Ovary (tissue), 7 donors: ENCODE measurements at regions not wholly inside any gene's neighbourhood (a gene's known extent, or its start where the extent isn't known, plus 50 kb on each side); places are given as distances from the start of the nearest gene placed in this dataset.
"Not testable (repeated sequence)": the region's sequence is repeated elsewhere in the genome, so short reads cannot be mapped to it uniquely, and the experiment has no call there.

Source experiments
- DNase-seq, 5 donors: peaks; one replicate each; pipeline ENCODE4 v3.0.0-alpha.2; 2019 to 2020
- H3K27ac ChIP-seq, 2 donors: fragments of 200-600 bp; one replicate each; pipeline versions ENCODE4 v1.5.1 to v1.8.0; 2019 to 2022
- H3K27me3 ChIP-seq: fragments of 200-600 bp; one replicate; pipeline ENCODE4 v1.8.0; 2022
- H3K36me3 ChIP-seq: fragments of 200-600 bp; sonication (generic); one replicate; pipeline ENCODE4 v1.5.1; 2019
- H3K4me1 ChIP-seq: one replicate; pipeline ENCODE4 v1.8.1; 2013; ENCODE audit warnings: mild to moderate bottlenecking, moderate library complexity; ENCODE audit not compliant: insufficient read depth
- H3K4me3 ChIP-seq: fragments of 200-600 bp; sonication (generic); one replicate; pipeline ENCODE4 v1.5.1; 2017
- H3K9me3 ChIP-seq, 2 donors: fragments of 200-600 bp in 1 of 2; sonication (generic) in 1 of 2; one replicate each; pipeline versions ENCODE4 v1.5.1 to v1.8.1; 2013 to 2019; ENCODE audit warnings: mild to moderate bottlenecking in 1 of 2, moderate library complexity in 1 of 2
- CTCF ChIP-seq, 3 donors: fragments of 450-650 bp in 2 of 3; fragments of 200-600 bp in 1 of 3; IDR thresholded peaks; one replicate each; pipeline versions ENCODE4 v1.5.1 to v1.8.0; 2016 to 2022; ENCODE audit warnings: antibody characterized with exemption in 3 of 3, mild to moderate bottlenecking in 1 of 3
- EP300 ChIP-seq: sonication (generic); formaldehyde crosslinking; IDR thresholded peaks from one replicate; pipeline ENCODE4 v1.6.1; 2017; ENCODE audit warnings: antibody characterized with exemption
- POLR2A ChIP-seq: fragments of 450-650 bp; IDR thresholded peaks from one replicate; pipeline ENCODE4 v1.6.1; 2017; ENCODE audit warnings: antibody characterized with exemption, mild to moderate bottlenecking, moderate library complexity
- WGBS, 3 donors: extraction: QIAGEN DNeasy Blood & Tissue Kit in 1 of 3; methylation state at CpG; one replicate each; pipeline versions ENCODE4 v1.1.5 to v1.1.7; 2013 to 2017; 5-methylcytosine and 5-hydroxymethylcytosine counted together
- intact Hi-C, 4 donors: fragments of 100-400 bp; cut with DNase I; formaldehyde crosslinking; loops; one replicate each; pipeline versions ENCODE4 v1.11.0 to v1.15.1; 2022 to 2023
- donor health status: DM: no; HTN: no; CAD: no; lungs with moderate emphysema.
- donor health status: DM: no; HTN: no; CAD: no.
- donor health status: Bipolar disorder and iron deficiency.
- donor health status: DM: no; HTN: no; CAD: no.
- donor health status: DM: yes; HTN: yes; CAD: no.

- 65 to 76% (median 70%) methylated on average over 3 of the region's 3 CpGs for WGBS, 3 donors
Measured at GRCh38 chr3:181917027-181917426, 205.3 kb downstream of the SOX2 start.

GRCh38 chr3:181919375-181919774 is 207.7 kb downstream of the SOX2 start:
- Histone ChIP-seq H3K9me3 (no peaks in the 10 kb centered on the region), H3K27ac (no peak overlapping the region), H3K4me3 (no peak overlapping the region), H3K36me3 (no peaks in the 10 kb centered on the region), H3K4me1 (no peaks in the 10 kb centered on the region), H3K27me3 (no peaks in the 10 kb centered on the region)
- TF ChIP-seq CTCF (IDR thresholded peaks at IDR 0.05) (no peak), EP300 (no peak), POLR2A (no peak)
- no peak for DNase-seq
- intact Hi-C loops, result no loop called here
- 68 to 78% (median 70%) methylated on average over 1 of the region's 1 CpG for WGBS, 3 donors

More at GRCh38 chr3:181917027-181917426, 205.3 kb downstream of the SOX2 start:
- intact Hi-C loops, result no loop called here
- Histone ChIP-seq H3K27ac (no peak overlapping the region), H3K36me3 (no peaks in the 10 kb centered on the region), H3K27me3 (no peaks in the 10 kb centered on the region), H3K4me1 (no peaks in the 10 kb centered on the region), H3K9me3 (no peaks in the 10 kb centered on the region), H3K4me3 (no peak overlapping the region)
- TF ChIP-seq EP300 (no peak), POLR2A (no peak), CTCF (IDR thresholded peaks at IDR 0.05) (no peak)
- DNase-seq, result no peak

- Histone ChIP-seq H3K4me3 (no peak overlapping the region), H3K9me3 (no peaks in the 10 kb centered on the region), H3K27me3 (no peaks in the 10 kb centered on the region), H3K4me1 (no peaks in the 10 kb centered on the region), H3K36me3 (no peaks in the 10 kb centered on the region), H3K27ac (no peak overlapping the region)
- 56 to 61% (median 58%) methylated on average over 3 of the region's 3 CpGs for WGBS, 3 donors
- TF ChIP-seq CTCF (IDR thresholded peaks at IDR 0.05) (no peak), POLR2A (no peak), EP300 (no peak)
- no peak for DNase-seq
- intact Hi-C loops, result no loop called here
Measured at GRCh38 chr3:181920409-181920808, 208.7 kb downstream of the SOX2 start.

- no peak for TF ChIP-seq CTCF (IDR thresholded peaks at IDR 0.05)
- no peak for TF ChIP-seq POLR2A
- no peak for TF ChIP-seq EP300
- 79 to 84% (median 82%) methylated on average over 2 of the region's 2 CpGs for WGBS, 3 donors
Measured at GRCh38 chr3:181921220-181921619, 209.5 kb downstream of the SOX2 start.

GRCh38 chr3:181925841-181926240 is 214.1 kb downstream of the SOX2 start:
- H3K36me3 ChIP-seq, H3K4me3 ChIP-seq, H3K4me1 ChIP-seq, H3K27me3 ChIP-seq, H3K9me3 ChIP-seq, intact Hi-C loops, H3K27ac ChIP-seq, DNase-seq: not testable (repeated sequence)
- WGBS, 3 donors, result 92 to 95% (median 94%) methylated on average over 34 of the region's 34 CpGs

More at GRCh38 chr3:181921220-181921619, 209.5 kb downstream of the SOX2 start:
- Histone ChIP-seq H3K9me3 (no peaks in the 10 kb centered on the region), H3K27ac (no peak overlapping the region), H3K4me1 (no peaks in the 10 kb centered on the region), H3K4me3 (no peak overlapping the region), H3K36me3 (no peaks in the 10 kb centered on the region), H3K27me3 (no peaks in the 10 kb centered on the region)
- intact Hi-C loops, result no loop called here
- no peak for DNase-seq
